AG04450 (cell line): ENCODE measurements at regions not wholly inside any gene's neighbourhood (a gene's known extent, or its start where the extent isn't known, plus 50 kb on each side); places are given as distances from the start of the nearest gene placed in this dataset.

ENCODE experiments used
- CTCF ChIA-PET: fragments of 300-600, 350-600 bp; formaldehyde crosslinking; extraction: SDS; loops from one replicate; lab custom pipeline; 2022; ENCODE audit warnings: antibody characterized with exemption, inconsistent platforms; lab: Charles Lee
- POLR2A ChIA-PET: fragments of 350-600 bp; formaldehyde crosslinking; extraction: SDS; loops from one replicate; lab custom pipeline; 2021; ENCODE audit warnings: antibody characterized with exemption, inconsistent platforms; lab: Yijun Ruan, JAX
- DNase-seq: peaks from one replicate; pipeline ENCODE4 v3.0.0-alpha.2; 2011; ENCODE audit warnings: low read depth, low spot score
- H3K27ac ChIP-seq: one replicate; pipeline ENCODE4 v1.5.1; 2012; ENCODE audit warnings: low read depth, low read length, control low read depth
- H3K27me3 ChIP-seq: one replicate; pipeline ENCODE4 v1.6.0; 2012; ENCODE audit warnings: low read length; ENCODE audit not compliant: control insufficient read depth, insufficient read depth
- H3K4me3 ChIP-seq: 2 replicates; pipeline ENCODE4 v1.5.1; 2011; ENCODE audit warnings: mild to moderate bottlenecking, low read depth, low read length, control low read depth
- H3K9me3 ChIP-seq: 2 replicates; pipeline ENCODE4 v1.5.1; 2012; ENCODE audit warnings: low read length; ENCODE audit not compliant: control insufficient read depth, insufficient read depth
- CTCF ChIP-seq: IDR thresholded peaks from 2 replicates; pipeline ENCODE4 v1.5.1; 2011; ENCODE audit warnings: low read depth, low read length, control low read depth, inconsistent platforms

- ChIA-PET POLR2A (no interaction called here), CTCF (no interaction called here)
- no peak for TF ChIP-seq CTCF
- H3K9me3 ChIP-seq, result peaks cover 13% of the 10 kb centered on the region
- DNase-seq, result no peak
- no peak overlapping the region for H3K27ac ChIP-seq
- no peak overlapping the region for H3K4me3 ChIP-seq
- no peaks in the 10 kb centered on the region for H3K27me3 ChIP-seq
Measured at GRCh38 chr16:8172551-8172950, 417.8 kb downstream of the TMEM114 start.

GRCh38 chr16:8168016-8168415 lies 422.3 kb downstream of the TMEM114 start:
- POLR2A ChIA-PET, result no interaction called here
- no peak for DNase-seq
- H3K27ac ChIP-seq, result no peak overlapping the region
- H3K9me3 ChIP-seq, result peaks cover 25% of the 10 kb centered on the region
- H3K4me3 ChIP-seq, result no peak overlapping the region
- TF ChIP-seq CTCF, result no peak
- CTCF ChIA-PET, result no interaction called here
- H3K27me3 ChIP-seq, result no peaks in the 10 kb centered on the region

GRCh38 chr16:8167436-8167835 lies 422.9 kb downstream of the TMEM114 start:
- Histone ChIP-seq H3K9me3 (peaks cover 27% of the 10 kb centered on the region), H3K27ac (no peak overlapping the region), H3K27me3 (no peaks in the 10 kb centered on the region), H3K4me3 (no peak overlapping the region)
- ChIA-PET POLR2A (no interaction called here), CTCF (no interaction called here)
- no peak for DNase-seq
- TF ChIP-seq CTCF, result no peak

- no peak for DNase-seq
- Histone ChIP-seq H3K9me3 (peaks cover 26% of the 10 kb centered on the region), H3K4me3 (no peak overlapping the region), H3K27me3 (no peaks in the 10 kb centered on the region), H3K27ac (no peak overlapping the region)
- ChIA-PET POLR2A (no interaction called here), CTCF (no interaction called here)
- TF ChIP-seq CTCF, result no peak
Measured at GRCh38 chr16:8158051-8158450, 432.3 kb downstream of the TMEM114 start.

- Histone ChIP-seq H3K27me3 (no peaks in the 10 kb centered on the region), H3K27ac (no peak overlapping the region), H3K9me3 (peaks cover 20% of the 10 kb centered on the region), H3K4me3 (no peak overlapping the region)
- ChIA-PET CTCF (no interaction called here), POLR2A (no interaction called here)
- no peak for TF ChIP-seq CTCF
- DNase-seq, result no peak
Measured at GRCh38 chr16:8155275-8155674, 435.0 kb downstream of the TMEM114 start.
